Testis (tissue), 2 donors: ENCODE measurements at regions not wholly inside any gene's neighbourhood (a gene's known extent, or its start where the extent isn't known, plus 50 kb on each side); places are given as distances from the start of the nearest gene placed in this dataset.

ENCODE experiments used
- CTCF ChIP-seq, 3 experiments: fragments of 450-650 bp in 2 of 3; fragments of 200-600 bp in 1 of 3; sonication (generic) in 1 of 3; IDR thresholded peaks; one replicate each; pipeline ENCODE4 v1.5.1; 2016 to 2019; ENCODE audit warnings: antibody characterized with exemption in 3 of 3, mild to moderate bottlenecking in 2 of 3, moderate library complexity in 1 of 3
- POLR2A ChIP-seq: fragments of 450-650 bp; IDR thresholded peaks from one replicate; pipeline ENCODE4 v1.6.1; 2017; ENCODE audit warnings: antibody characterized with exemption, mild to moderate bottlenecking, moderate library complexity

GRCh38 chr7:12030116-12030515, 181.0 kb upstream of the TMEM106B start:
- no peak for TF ChIP-seq CTCF (IDR thresholded peaks at IDR 0.05)
- TF ChIP-seq POLR2A = no peak
